ENCODE measurements at regions not wholly inside any gene's neighbourhood (a gene's known extent, or its start where the extent isn't known, plus 50 kb on each side); places are given as distances from the start of the nearest gene placed in this dataset.
"Not testable (repeated sequence)": the region's sequence is repeated elsewhere in the genome, so short reads cannot be mapped to it uniquely, and the experiment has no call there.

GRCh38 chr22:27066856-27067255, 409.5 kb downstream of the MIAT start:
- no peaks in the 10 kb centered on the region for H3K9me3 ChIP-seq (replicated peaks in 1 of 11)
- no peak overlapping the region for H3K4me2 ChIP-seq
- H3K27me3 ChIP-seq = peaks cover 0 to 5% (median 0%) of the 10 kb centered on the region in 11 experiments; a peak in 1 of 22 replicates
- TF ChIP-seq Cebpa-rat (IDR thresholded peaks at IDR 0.05) = no peak
- no peaks in the 10 kb centered on the region for H3K36me3 ChIP-seq
- H3K4me3 ChIP-seq = no peak overlapping the region
- H4K20me1 ChIP-seq = no peaks in the 10 kb centered on the region; a peak in 2 of 22 replicates
- peaks cover 8 to 28% (median 23%) of the 10 kb centered on the region in 10 experiments; a peak in 17 of 20 replicates for H3K4me1 ChIP-seq
- H3K27ac ChIP-seq = no peak overlapping the region
- no peak overlapping the region for H3K9ac ChIP-seq

GRCh38 chr22:27068121-27068520, 410.7 kb downstream of the MIAT start:
- no peaks in the 10 kb centered on the region for H3K36me3 ChIP-seq
- no peak for TF ChIP-seq Cebpa-rat (IDR thresholded peaks at IDR 0.05)

GRCh38 chr22:27070594-27070993, 413.2 kb downstream of the MIAT start:
- no peak for TF ChIP-seq Cebpa-rat (IDR thresholded peaks at IDR 0.05)
- Histone ChIP-seq H3K27ac (no peak overlapping the region), H3K36me3 (no peaks in the 10 kb centered on the region), H3K4me2 (no peak overlapping the region), H3K27me3 (peaks cover 12 to 41% (median 28%) of the 10 kb centered on the region in 11 experiments), H3K4me3 (no peak overlapping the region), H3K4me1 (peaks cover 0 to 4% (median 3%) of the 10 kb centered on the region in 10 experiments; a peak in 15 of 20 replicates), H3K9ac (no peak overlapping the region), H4K20me1 (peaks cover 0 to 11% (median under 1%) of the 10 kb centered on the region in 11 experiments; a peak in 7 of 22 replicates), H3K9me3 (replicated peaks in 1 of 11) (no peaks in the 10 kb centered on the region)

More at GRCh38 chr22:27068121-27068520, 410.7 kb downstream of the MIAT start:
- Histone ChIP-seq H4K20me1 (no peaks in the 10 kb centered on the region; a peak in 2 of 22 replicates), H3K4me2 (no peak overlapping the region), H3K27ac (no peak overlapping the region), H3K9ac (no peak overlapping the region), H3K27me3 (peaks cover 0 to 16% (median 5%) of the 10 kb centered on the region in 11 experiments; a peak in 16 of 22 replicates), H3K9me3 (replicated peaks in 1 of 11) (no peaks in the 10 kb centered on the region), H3K4me1 (peaks cover 7 to 23% (median 21%) of the 10 kb centered on the region in 10 experiments; a peak in 17 of 20 replicates), H3K4me3 (no peak overlapping the region)

DNA sequence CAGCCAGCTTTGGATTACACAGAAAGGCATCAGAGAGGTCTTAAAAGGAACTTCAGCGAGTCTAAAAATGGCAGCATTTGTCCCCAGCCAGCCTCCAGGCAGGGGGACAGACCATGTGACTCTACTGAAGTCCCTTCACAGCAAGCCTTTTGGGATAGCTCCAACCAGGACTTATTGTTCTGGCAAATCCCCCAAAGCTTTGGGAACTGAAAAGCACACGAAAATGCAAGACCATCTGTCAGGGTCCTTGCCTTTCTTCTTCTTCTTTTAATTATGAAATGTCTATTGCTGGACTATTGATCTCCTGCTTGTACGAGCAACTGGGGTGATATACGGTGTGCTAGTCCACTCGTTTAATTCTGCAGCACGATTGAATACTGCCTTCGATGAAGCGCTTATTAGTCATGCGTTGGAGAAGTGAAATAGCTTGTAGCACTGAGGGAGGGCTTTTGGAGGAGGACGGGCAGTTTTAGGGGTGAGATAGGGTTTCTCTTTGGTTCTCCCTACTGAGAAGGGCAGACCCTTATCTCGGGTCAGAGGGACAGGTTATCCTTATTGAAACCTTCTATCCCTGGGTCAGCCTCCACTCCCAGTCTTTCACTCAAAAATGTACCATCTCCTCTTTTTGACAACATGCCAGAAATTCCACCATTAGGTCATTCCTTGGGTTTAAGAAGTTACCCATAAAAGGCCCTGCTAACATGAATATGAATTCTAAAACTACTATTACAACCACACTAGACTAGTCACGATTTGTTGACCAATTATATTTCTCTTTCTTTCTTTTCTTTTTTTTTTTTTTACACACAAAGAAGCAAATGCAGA, 416.4 kb downstream of the MIAT start:
- TF ChIP-seq Cebpa-rat (IDR thresholded peaks at IDR 0.05) = no peak

GRCh38 chr22:27075028-27075678, 417.8 kb downstream of the MIAT start:
- Histone ChIP-seq H3K27ac (no peak overlapping the region), H4K20me1 (peaks cover 0 to 32% (median 13%) of the 10 kb centered on the region in 11 experiments; a peak in 15 of 22 replicates), H3K4me2 (peak overlapping the region in 8 of 11 experiments; percentile 34 to 70 (median 66); a peak in 15 of 22 replicates), H3K9me3 (replicated peaks in 1 of 11) (peaks cover 0 to 6% (median 0%) of the 10 kb centered on the region in 11 experiments; a peak in 2 of 22 replicates), H3K27me3 (peaks cover 48 to 83% (median 64%) of the 10 kb centered on the region in 11 experiments), H3K9ac (no peak overlapping the region), H3K4me3 (no peak overlapping the region), H3K36me3 (no peaks in the 10 kb centered on the region), H3K4me1 (peaks cover 0 to 30% (median 24%) of the 10 kb centered on the region in 10 experiments; a peak in 16 of 20 replicates)
- TF ChIP-seq Cebpa-rat (IDR thresholded peaks at IDR 0.05) = no peak

More for the DNA sequence above, 416.4 kb downstream of the MIAT start:
- no peak overlapping the region for H3K4me2 ChIP-seq
- H3K27me3 ChIP-seq = peaks cover 42 to 72% (median 56%) of the 10 kb centered on the region in 11 experiments
- H3K4me3 ChIP-seq = no peak overlapping the region
- no peak overlapping the region for H3K9ac ChIP-seq
- H4K20me1 ChIP-seq = peaks cover 0 to 28% (median 9%) of the 10 kb centered on the region in 11 experiments; a peak in 14 of 22 replicates
- H3K9me3 ChIP-seq (replicated peaks in 1 of 11) = peaks cover 0 to 6% (median 0%) of the 10 kb centered on the region in 11 experiments; a peak in 2 of 22 replicates
- no peak overlapping the region for H3K27ac ChIP-seq
- peaks cover 0 to 26% (median 24%) of the 10 kb centered on the region in 10 experiments; a peak in 16 of 20 replicates for H3K4me1 ChIP-seq
- H3K36me3 ChIP-seq = no peaks in the 10 kb centered on the region

DNA sequence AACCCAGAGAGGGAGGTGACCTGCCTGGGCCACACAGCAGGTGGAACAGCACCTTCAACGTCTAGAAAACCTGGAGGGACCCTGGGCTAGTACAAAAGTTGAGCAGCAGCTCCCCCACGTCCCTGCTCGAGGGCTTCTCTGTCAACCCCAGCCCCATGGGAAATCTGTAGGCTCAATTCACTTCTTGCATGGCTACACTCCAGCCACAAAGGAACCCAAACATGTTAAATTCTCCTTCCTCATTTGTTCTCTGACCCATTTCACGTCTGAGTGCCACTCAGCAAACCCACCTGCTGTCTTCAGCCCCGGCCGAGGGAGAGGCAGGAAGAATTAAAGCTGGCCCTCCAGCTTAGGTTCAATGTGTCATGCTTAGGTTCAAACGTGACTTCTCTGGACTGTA, 418.5 kb downstream of the MIAT start:
- H3K4me2 ChIP-seq = peak overlapping the region in 9 of 11 experiments; percentile 34 to 70 (median 64); a peak in 19 of 22 replicates
- peaks cover 0 to 30% (median 24%) of the 10 kb centered on the region in 10 experiments; a peak in 16 of 20 replicates for H3K4me1 ChIP-seq
- no peak overlapping the region for H3K27ac ChIP-seq
- peaks cover 0 to 6% (median 0%) of the 10 kb centered on the region in 11 experiments; a peak in 2 of 22 replicates for H3K9me3 ChIP-seq (replicated peaks in 1 of 11)
- H3K36me3 ChIP-seq = no peaks in the 10 kb centered on the region
- TF ChIP-seq Cebpa-rat (IDR thresholded peaks at IDR 0.05) = no peak
- H3K4me3 ChIP-seq = no peak overlapping the region
- H3K27me3 ChIP-seq = peaks cover 48 to 91% (median 70%) of the 10 kb centered on the region in 11 experiments
- peaks cover 0 to 32% (median 14%) of the 10 kb centered on the region in 11 experiments; a peak in 15 of 22 replicates for H4K20me1 ChIP-seq
- H3K9ac ChIP-seq = no peak overlapping the region

DNA sequence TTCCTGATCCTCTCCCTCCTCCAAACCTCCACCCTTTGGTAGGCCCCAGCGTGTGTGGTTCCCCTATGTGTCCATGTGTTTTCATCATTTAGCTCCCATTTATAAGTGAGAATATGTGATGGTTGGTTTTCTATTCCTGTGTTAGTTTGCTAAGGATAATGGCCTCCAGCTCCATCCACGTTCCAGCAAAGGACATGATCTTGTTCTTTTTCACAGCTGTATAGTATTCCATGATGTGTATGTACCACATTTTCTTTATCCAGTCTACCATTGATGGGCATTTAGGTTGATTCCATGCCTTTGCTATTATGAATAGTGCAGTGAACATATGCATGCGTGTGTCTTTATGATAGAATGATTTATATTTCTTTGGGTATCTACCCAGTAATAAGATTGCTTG, 420.7 kb downstream of the MIAT start:
- not testable (repeated sequence) for H3K27ac ChIP-seq; H3K9me3 ChIP-seq (replicated peaks in 1 of 11); H3K36me3 ChIP-seq; H3K4me3 ChIP-seq; H3K4me2 ChIP-seq; H3K9ac ChIP-seq
- H4K20me1 ChIP-seq = peaks cover 0 to 32% (median 14%) of the 10 kb centered on the region in 11 experiments; a peak in 15 of 22 replicates
- H3K27me3 ChIP-seq = peaks cover 48 to 78% (median 70%) of the 10 kb centered on the region in 11 experiments
- H3K4me1 ChIP-seq = peaks cover 0 to 30% (median 24%) of the 10 kb centered on the region in 10 experiments; a peak in 16 of 20 replicates

DNA sequence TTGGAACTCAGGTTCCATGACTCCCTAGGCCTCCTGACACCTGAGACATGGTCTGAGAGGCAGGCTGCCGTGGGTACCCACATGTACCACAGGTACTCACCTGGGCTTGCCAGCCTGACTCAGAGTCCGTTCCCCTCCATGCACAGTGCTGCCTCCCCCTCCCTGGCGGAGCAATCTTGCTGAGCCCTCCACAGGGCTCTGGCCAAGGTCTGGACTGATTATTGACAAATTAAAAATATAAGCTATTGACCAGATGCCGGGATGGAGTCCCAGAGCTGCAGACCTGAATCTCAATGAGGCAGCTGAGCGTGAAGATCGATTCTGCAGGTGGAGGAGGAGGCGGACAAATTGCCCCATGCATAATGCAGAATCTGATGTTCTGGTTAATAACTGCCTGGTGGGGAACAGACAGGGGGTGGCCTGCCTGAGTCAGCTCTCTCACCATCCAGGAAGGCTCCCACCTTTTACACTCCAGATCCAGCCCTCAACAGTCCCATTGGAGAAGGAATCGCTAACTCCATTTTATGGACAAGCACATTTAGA, 422.7 kb downstream of the MIAT start:
- no peak for TF ChIP-seq Cebpa-rat (IDR thresholded peaks at IDR 0.05)
- H3K9ac ChIP-seq = no peak overlapping the region
- H3K27me3 ChIP-seq = peaks cover 36 to 59% (median 50%) of the 10 kb centered on the region in 11 experiments
- H3K36me3 ChIP-seq = no peaks in the 10 kb centered on the region
- peaks cover 0 to 6% (median 0%) of the 10 kb centered on the region in 11 experiments; a peak in 2 of 22 replicates for H3K9me3 ChIP-seq (replicated peaks in 1 of 11)
- H3K4me2 ChIP-seq = no peak overlapping the region
- peaks cover 0 to 32% (median 24%) of the 10 kb centered on the region in 10 experiments; a peak in 16 of 20 replicates for H3K4me1 ChIP-seq
- no peak overlapping the region for H3K27ac ChIP-seq
- no peak overlapping the region for H3K4me3 ChIP-seq
- H4K20me1 ChIP-seq = peaks cover 0 to 25% (median 14%) of the 10 kb centered on the region in 11 experiments; a peak in 15 of 22 replicates

Measured in BLaER1 treated with 17β-estradiol and CSF1 and Interleukin-3, amounts not matched to agents 10 nM and 100 nM (cell line).